ENCODE measurements at regions not wholly inside any gene's neighbourhood (a gene's known extent, or its start where the extent isn't known, plus 50 kb on each side); places are given as distances from the start of the nearest gene placed in this dataset.

DNA sequence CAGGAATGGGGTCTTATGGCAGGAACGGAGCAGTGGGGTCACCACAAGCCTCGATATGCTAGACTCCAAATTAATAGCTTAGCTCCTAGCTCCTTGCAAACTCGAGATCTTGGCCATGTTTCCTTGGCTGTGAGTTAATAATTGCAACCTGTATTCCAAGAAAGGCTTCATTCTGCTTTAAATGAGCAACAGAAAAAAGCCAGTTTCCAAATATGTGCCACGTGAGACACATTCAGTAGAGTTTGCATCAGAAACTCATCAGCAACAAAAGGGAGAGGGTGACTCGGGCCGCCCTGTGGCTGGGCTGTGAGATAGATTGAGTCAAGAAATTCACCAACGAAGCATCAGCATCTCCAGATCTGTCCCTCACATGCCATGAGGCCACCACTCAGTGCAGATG is 112.0 kb downstream of the NPTX2 start:
- no peak for TF ChIP-seq POLR2AphosphoS5 (IDR thresholded peaks at IDR 0.05; ENCODE audit: low read depth, low read length)
- TF ChIP-seq CTCF (IDR thresholded peaks at IDR 0.05) = no peak
- TF ChIP-seq, protein P1, sequence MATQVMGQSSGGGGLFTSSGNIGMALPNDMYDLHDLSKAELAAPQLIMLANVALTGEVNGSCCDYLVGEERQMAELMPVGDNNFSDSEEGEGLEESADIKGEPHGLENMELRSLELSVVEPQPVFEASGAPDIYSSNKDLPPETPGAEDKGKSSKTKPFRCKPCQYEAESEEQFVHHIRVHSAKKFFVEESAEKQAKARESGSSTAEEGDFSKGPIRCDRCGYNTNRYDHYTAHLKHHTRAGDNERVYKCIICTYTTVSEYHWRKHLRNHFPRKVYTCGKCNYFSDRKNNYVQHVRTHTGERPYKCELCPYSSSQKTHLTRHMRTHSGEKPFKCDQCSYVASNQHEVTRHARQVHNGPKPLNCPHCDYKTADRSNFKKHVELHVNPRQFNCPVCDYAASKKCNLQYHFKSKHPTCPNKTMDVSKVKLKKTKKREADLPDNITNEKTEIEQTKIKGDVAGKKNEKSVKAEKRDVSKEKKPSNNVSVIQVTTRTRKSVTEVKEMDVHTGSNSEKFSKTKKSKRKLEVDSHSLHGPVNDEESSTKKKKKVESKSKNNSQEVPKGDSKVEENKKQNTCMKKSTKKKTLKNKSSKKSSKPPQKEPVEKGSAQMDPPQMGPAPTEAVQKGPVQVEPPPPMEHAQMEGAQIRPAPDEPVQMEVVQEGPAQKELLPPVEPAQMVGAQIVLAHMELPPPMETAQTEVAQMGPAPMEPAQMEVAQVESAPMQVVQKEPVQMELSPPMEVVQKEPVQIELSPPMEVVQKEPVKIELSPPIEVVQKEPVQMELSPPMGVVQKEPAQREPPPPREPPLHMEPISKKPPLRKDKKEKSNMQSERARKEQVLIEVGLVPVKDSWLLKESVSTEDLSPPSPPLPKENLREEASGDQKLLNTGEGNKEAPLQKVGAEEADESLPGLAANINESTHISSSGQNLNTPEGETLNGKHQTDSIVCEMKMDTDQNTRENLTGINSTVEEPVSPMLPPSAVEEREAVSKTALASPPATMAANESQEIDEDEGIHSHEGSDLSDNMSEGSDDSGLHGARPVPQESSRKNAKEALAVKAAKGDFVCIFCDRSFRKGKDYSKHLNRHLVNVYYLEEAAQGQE (IDR thresholded peaks at IDR 0.05; ENCODE audit: insufficient read depth in 1 of 2, low read depth in 2 of 2, low read length in 1 of 2) = no peak
- TF ChIP-seq TCF7L2 (IDR thresholded peaks at IDR 0.05; ENCODE audit: low read depth, low read length) = no peak
- no peak for TF ChIP-seq SIN3A (IDR thresholded peaks at IDR 0.05; ENCODE audit: borderline replicate concordance, insufficient read depth, low read depth, low read length)
